HG02763 (cell line): ENCODE measurements at regions not wholly inside any gene's neighbourhood (a gene's known extent, or its start where the extent isn't known, plus 50 kb on each side); places are given as distances from the start of the nearest gene placed in this dataset.

ENCODE experiments used
- ATAC-seq: cut with Tn5 transposase; IDR thresholded peaks from one replicate; pipeline ENCODE4 v1.9.1; 2021; ENCODE audit warnings: mild to moderate bottlenecking, moderate library complexity; ENCODE audit not compliant: unreplicated experiment

DNA sequence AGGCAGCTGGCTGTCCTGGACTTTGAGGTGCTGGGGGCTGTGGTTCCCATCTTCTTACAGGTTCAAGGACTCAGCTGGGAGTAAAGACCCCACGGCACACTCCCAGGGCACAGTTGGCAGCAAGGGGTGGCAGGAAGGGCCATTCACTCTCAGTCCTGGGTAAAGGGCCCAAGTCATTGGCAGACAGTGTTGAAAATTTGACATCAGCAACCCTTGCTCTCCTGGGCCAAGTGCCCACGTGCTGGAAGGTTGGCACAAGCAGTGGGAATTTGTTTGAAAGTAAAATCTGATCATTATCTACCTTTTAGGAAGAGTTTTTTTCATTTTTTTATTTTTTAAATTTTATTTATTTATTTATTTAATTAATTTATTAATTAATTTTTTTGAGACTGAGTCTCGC is 241.6 kb upstream of the MKI67 start:
- no peak for ATAC-seq

DNA sequence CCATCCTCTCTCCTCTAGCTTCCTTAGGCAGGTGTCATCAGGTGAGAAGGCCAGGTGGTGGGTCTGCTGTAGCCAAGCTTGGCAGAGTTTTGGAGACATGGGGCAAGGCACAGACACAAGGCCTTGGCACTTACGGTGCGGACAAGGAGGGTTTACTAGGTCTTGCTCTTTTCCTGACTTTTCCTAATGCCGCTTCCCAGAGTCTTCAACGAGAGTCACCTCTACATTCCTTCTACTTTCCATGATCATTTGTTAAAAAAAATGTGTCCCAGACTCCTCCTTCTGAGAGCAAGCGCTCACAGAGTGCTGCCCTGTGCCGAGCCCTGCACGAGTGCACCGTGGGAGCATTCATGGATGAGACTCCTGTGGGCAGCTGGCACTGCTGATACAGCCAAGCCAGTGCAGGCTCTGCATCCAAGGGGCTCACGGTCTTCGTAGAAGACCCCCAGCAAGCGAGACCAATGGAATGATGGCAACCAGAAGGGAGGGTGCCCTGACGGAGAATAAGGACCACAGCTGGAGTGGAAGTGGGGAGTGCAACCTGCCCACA is 243.0 kb upstream of the MKI67 start:
- ATAC-seq: no peak

DNA sequence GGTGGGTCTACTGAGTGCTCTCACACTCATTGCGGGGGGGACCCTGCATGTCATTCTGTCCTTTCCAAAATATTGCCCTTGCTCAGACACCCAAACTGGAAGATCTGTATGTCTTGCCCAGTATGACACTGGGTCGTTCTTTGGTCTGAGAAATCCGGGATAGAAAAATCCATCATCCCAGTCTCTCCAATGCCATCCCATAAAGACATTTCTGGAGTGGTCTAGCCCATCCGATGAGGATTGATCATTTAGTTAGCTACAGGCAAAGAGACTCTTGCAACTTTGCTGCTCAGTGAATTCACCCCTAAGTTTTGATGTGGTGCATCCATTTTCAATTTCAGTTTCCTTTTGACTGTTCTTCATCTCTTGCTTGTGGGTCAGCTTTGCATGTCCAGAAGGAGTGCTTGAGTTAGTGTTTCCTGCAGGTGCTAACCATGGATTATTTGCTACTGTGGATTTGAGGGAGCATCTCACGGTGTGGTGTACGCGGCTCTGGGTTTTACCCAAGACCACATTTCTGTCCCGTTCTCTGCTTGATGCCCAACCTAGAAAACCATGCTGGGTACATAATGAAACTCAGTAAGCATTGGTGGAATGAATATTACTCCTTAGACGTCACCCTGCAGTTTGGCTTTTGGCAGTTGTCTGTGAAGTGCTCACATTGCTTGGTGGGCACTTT is 247.0 kb upstream of the MKI67 start:
- peak; percentile 75 for ATAC-seq

DNA sequence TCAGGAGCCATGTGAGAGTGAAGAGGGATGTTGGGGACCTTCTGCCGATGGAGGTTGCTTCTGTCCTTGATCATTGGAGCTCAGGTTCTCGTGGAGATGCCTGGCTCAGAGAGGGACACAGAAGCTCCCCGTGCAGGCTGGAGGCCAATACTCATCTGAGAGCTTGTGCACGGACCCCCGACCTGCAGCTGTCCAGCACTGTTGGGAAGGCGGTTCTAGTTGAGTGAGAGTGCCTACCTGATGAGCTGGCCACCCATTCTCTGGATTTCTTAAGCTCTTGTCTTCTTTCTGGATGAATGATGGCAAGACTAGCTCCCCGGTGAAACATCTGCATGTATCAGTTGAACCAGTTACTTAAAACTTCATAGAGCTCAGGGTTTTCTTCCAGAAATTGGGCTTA is 247.6 kb upstream of the MKI67 start:
- ATAC-seq: no peak

DNA sequence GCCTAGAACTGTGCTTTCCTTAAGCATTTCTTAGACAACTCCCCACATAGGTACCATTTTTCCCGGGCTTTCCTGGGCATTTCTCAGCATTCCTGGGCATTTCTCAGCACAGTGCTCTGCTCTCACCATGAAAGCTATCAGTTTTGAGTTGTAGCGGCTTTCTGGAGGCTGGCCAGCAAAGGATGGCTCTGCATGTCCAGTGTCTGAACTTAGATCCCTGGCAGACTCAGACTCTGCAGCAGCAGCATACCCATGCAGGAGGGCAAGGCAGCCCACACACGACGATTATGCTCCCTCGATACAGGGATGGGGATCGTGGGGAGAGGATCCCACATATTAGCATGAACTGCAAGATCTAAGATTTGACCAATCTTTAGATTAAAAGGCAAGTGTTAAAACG is 248.9 kb upstream of the MKI67 start:
- no peak for ATAC-seq

DNA sequence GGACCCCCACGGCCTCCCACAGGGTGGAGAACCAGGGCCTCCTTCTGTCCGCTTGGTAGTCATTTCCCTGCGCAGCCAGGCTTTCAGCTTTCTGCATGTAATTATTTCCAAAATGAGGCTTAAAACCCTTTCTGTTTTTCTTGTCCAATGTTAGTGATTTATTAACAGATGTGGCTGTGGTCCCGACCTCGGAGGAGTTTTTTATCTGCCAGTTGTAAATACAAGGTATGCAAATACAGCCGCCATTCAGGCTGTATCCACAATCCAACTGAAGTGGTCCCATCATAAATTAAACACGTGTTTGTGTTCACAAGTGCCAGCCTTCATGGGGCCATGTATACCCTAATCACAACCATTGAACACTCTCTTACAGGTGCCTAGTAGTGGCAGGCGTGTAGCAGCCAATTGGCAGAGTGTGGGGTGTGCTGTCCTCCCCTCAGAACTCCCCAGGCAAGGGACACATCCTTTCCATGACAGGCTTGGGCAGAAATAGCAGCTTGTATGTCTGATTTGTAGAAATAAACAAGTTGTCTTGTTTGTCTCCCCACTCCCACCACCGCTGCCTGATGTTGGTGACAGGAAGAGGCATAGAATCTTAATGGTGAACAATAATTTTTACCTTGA is 251.3 kb upstream of the MKI67 start:
- no peak for ATAC-seq

DNA sequence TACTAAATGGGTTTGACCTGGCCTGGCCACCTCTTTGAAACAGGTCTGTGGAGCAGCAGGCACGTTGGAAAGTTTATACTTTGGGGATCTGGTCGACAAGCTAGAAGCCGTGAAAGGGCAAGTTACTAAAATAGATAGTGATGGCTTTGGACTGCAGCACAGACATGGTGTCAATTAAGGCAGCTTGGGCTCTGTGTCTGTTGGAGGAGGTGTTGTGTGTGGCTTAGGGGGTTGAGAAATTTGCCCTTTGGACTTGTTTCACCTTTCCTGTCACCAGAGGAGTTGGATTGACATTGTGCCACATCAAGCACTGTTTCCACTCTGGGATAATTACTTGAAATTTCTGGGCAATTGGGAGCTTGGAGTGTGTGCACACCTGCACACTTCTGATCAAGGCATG is 251.8 kb upstream of the MKI67 start:
- no peak for ATAC-seq

DNA sequence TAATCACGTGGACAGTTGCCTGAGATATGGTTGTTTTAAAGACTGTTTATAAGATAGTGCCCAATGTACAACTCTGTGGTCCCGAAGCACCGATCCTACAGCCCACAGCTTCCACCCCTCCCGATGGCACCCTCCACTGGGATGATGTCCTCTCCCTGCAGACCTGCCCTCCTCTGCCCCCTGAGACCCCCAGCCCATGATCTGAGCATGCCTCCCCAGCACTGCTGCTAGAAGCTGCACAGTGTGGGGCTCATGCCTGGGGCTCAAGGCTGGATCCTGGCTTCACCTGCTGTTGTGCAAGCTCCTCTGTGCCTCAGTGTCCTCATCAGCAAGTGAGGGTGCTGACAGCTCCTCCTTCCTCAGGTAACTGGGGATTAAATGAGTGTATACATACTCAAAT is 254.7 kb upstream of the MKI67 start:
- no peak for ATAC-seq

DNA sequence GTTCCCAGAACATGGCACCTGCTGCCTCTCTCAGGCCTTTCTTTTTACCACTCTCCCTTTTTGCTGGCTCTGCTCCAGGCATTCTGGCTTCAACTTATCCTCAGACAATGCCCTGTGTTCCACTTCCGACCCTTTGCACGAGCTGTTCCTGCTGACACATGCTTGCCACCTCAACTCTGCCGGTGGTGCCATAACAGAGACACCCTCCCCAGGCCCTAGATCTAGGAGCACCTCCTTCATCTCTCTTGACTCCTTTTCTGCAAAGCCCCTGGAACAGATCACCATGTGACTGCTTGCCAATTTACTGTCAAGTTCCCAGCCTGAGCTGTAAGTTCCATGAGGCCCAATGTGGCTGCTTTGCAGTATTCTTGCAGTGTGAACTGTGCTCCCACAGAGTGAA is 256.0 kb upstream of the MKI67 start:
- ATAC-seq: no peak

DNA sequence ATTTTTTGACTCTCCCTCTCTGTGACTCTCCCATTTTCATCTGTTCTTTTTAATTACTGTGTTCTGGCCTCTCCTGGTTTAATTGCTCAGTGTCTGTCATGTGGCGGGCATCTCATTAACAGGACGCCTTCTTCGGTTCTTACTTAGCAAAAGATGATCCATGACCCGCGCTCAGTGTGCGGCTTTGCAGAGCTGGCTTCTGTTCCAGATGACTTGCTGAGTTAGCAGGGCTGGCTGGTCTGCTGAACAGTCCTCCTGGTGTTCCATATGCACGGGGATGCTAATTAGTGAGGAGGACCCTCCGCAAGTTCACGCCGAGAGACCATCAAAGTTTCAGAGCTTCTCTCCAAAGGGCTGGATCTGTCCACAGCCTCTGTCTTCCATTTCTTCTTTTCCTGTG is 258.6 kb upstream of the MKI67 start:
- ATAC-seq: no peak

DNA sequence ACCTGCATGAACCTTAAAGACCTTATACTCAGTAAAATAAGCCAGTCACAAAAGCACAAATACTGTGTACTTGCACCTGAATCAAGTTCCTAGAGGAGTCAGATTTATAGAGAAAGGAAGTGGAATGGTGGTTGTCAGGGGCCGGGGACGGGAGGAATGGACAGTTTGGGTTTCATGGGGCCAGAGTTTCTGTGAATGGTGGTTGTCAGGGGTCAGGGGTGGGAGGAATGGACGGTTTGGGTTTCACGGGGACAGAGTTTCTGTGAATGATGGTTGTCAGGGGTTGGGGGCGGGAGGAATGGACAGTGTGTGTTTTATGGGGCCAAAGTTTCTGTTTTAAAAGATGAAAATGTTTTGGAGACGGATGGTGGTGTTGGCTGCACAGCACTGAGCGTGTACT is 260.0 kb upstream of the MKI67 start:
- ATAC-seq: no peak

DNA sequence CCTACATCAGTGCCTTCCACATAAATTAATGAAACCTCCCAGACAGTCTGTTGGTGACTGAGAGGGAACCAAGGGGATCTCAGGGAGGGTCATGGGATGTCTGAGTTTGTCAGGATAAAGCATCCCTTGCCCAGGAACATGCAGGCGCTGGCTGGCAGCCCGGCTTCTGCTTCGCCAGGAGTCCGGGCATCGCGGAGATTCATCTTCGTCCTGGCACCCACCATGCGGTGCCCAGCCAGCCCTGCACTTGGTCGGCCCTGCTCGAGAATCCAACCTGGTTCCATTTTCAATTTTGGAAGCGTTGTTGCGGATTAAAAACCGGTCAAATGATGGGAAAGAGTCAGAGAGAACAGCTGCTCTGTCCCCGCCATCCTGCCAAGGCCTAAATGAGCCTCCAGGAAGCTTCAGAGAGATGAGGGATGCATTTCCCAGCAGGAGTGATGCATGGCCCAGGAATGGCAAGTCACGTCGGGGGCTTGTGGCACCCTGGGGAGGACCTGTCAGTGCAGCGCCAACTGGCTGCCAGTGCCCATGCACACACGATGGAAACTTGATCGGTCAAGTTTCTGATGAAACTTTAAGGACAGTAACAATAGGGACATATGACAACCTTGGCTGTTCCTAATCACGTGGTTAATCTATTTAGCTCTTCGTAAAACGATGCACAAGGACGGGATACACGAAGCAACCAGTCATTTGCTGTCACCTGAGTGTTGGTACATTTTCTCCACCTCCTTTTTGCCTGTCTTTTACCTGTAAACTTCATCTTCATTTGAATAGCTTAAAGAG is 260.8 kb upstream of the MKI67 start:
- ATAC-seq: no peak

DNA sequence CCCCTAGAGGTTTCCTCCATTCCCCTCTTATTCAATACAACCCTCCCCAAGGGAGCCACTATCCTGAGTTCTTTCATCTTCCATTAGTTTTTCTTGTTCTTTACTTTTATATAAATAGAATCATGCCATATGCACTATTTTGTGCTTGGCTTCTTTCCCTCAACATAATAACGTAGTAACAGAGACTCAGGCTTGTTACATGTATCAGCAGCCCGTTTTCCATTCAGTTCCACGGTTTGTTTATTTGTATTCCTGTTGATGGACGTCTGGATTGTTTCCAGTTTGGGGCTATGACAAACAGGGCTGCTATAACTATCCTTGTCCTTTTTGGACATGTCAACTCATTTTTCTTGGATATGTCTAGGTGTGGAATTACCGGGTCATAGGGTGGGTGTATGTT is 264.4 kb upstream of the MKI67 start:
- ATAC-seq: no peak

DNA sequence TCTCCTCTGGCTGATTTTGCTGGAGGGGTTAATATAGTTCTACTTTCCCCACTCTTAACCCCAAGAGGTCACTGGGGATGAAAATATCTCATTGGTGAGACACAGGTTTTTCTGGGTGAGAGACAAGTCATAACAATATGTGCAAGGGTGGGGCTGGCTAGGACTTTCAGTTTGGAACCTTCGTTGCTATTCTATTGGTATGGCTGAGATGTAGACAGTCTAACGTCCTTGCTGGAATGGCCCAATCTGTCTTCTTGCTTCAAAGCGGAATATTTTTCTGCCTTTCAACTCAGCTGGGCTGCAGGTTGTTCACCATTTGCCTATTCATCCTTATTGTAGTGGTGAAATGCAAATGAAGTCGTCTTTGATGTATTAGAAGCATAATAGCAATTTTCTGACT is 267.3 kb upstream of the MKI67 start:
- ATAC-seq: no peak

DNA sequence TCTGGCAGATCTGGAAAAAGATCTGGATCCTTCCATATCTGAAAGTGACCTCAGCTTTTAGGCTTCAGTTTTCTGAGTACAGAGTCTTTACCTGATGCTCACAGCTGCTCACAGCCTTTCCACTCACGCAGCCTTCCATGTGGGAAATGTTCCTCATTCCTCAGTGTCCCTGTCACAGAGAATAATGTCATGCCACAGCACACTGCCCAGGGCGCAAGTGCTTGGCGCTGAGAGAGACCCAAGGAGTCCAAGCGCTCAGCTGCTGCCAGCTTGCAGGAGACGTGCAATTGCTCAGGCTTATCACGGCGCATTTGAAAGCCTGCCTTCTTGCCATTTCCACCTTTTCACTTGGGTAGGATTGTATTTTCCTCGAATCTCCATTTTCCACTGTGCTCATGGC is 271.9 kb upstream of the MKI67 start:
- ATAC-seq: no peak

DNA sequence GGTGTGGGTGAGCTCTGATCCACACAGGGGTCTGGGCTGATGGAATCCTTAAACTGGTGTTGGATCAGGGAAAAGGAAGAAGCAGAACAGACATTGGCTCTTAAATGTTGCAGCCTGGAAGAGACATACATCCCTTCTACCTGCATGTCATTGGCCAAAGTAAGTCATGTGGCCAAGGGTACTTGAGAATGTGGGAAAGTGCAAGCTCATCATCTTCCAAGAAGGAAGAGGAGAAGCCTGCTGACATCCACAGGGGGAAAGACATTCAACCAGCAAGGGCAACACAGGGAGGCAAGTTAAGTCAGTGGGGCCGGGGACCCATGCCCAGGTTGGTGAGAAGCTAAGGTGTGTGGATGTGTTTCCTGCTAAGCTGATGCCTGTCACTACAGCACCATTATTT is 272.8 kb upstream of the MKI67 start:
- ATAC-seq: no peak

DNA sequence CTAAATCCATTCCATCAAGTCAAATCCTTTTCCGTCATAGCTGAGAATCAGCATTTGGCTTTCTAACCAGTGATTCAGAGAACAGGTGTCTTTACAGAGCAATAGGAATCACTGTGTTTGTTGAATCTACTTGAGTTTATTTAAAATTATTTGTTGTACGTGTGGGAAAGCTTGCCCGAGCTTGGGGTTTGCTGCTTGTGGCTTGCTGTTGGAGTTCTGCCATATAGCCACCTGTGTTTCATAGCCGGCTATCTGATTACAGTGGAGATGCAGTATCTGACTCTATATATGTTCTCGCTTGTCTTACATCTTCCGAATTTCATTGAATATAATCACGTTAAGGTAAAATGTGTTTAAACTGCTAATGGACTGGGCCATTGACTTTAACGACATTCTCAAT is 274.3 kb upstream of the MKI67 start:
- ATAC-seq: no peak

DNA sequence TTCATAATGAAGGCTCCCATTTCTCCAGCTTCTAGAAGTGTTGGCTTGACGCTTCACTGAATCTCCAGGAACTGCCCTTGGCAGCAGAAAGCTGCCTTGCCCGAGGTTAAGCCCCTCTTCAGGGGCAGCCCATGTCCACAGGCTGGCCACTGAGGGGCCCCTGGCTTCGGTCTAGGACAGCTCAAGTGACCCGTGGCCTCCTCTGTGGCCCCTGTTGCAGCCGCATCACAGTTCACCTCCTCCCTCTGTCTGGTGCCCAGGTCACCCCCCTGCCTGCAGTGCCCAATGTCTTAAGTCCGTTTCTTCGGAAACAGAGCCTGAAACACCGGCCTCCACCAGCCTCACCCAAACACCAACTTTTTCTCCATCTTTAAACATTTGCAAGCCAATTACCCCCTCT is 279.2 kb upstream of the MKI67 start:
- no peak for ATAC-seq

DNA sequence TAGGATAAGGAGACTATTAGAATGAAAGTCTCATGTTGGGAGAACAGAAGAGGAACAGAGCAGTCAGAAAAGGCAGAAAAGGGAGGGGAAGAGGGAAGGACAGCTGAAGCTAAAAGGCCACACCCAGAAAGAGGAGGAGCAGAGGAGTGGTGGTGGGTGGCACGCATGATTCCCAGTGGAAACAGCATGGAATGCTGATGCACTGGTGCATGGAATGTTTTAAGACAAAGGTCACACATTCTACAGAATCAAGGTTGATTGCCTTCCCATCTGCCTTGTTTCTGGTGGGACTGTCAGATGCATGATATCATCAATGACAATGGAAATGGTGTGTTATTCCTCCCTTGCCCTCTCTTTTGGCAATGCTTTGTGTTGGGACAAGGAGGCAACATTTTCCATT is 285.4 kb upstream of the MKI67 start:
- no peak for ATAC-seq

DNA sequence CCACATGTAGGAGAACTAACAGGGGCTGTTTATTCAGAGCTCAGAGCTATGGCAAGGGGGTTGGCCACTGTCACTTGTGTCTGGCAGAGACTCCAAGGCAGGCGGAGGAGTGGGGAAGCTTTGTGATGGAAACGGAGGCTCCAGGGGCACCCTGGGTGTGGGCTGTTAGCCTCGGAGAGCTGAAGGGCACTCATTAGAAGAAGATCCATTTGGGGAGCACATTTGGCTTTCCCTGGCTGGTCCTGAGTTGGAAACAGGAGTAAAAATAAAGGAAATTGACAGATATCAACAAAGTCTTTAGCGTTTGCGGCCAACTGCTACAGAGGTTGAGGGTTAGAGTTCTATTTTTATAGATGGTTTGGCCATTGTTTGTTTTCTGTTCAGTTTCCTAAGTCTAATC is 288.3 kb upstream of the MKI67 start:
- ATAC-seq: no peak

DNA sequence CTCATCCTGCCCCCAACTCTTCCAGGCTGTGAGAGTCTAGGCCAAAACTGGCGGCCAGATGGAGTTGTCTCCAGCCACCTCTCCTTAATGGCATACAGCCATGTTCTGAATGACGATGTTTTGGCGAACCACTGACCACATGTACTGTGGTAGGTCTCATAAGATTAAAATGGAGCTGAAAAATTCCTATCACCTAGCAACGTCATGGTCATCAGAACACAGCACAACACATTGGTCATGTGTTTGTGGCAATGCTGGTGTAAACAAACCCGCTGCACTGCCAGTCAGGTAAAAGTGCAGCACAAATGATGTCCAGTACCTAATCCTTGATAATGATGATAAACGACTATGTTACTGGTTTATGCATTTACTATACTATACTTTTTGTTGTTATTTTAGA is 290.0 kb upstream of the MKI67 start:
- ATAC-seq: no peak

DNA sequence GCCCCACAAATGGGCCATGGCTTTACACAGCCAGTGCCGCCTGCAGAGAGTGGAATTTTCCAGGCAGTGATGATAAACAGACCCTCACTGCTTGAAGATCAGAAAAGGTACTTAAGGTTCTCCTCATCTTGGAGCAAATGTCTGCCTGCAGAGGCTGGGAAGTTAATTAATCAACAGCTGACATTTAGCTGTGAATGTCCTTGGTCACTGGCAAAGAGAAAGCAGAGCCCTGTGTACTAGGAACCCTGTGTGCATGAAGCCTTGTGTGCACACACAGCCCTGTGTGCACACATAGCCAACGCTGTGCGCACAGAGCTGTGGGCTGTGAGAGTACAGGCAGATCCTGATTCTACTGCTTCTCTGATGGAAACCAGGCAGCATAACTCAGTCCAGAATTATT is 291.6 kb upstream of the MKI67 start:
- ATAC-seq: no peak
